ENCODE measurements at regions not wholly inside any gene's neighbourhood (a gene's known extent, or its start where the extent isn't known, plus 50 kb on each side); places are given as distances from the start of the nearest gene placed in this dataset.

DNA sequence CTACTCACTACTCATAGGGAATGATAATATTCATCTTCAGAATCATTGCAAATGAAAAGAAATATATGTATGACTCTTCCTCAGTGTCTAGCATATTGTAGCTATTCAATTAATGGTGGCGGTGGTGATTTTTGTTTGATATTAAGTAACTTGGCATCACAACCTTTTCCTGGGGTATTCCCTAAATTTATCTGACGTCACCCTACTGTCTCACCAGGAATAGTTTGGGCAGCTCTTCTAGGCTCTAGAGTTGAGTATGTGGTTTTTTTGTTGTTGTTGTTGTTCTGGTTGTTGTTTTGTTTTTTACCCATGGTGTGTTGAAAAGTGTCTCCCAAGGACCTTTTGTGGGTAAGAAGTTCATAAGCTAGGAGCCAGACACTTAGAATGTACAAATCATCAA, 1320.3 kb upstream of the LRRTM1 start (continued):
- no peak for TF ChIP-seq MXI1 (IDR thresholded peaks at IDR 0.05; ENCODE audit: low read depth, low read length)
- no peak for TF ChIP-seq EGR1 (IDR thresholded peaks at IDR 0.05; ENCODE audit: borderline replicate concordance in 1 of 2, low read depth in 2 of 2, low read length in 2 of 2)
- TF ChIP-seq SRF (IDR thresholded peaks at IDR 0.05; ENCODE audit: low read depth in 2 of 2, low read length in 2 of 2): no peak
- TF ChIP-seq, protein P1, sequence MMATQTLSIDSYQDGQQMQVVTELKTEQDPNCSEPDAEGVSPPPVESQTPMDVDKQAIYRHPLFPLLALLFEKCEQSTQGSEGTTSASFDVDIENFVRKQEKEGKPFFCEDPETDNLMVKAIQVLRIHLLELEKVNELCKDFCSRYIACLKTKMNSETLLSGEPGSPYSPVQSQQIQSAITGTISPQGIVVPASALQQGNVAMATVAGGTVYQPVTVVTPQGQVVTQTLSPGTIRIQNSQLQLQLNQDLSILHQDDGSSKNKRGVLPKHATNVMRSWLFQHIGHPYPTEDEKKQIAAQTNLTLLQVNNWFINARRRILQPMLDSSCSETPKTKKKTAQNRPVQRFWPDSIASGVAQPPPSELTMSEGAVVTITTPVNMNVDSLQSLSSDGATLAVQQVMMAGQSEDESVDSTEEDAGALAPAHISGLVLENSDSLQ (IDR thresholded peaks at IDR 0.05): no peak
- TF ChIP-seq, protein P2, sequence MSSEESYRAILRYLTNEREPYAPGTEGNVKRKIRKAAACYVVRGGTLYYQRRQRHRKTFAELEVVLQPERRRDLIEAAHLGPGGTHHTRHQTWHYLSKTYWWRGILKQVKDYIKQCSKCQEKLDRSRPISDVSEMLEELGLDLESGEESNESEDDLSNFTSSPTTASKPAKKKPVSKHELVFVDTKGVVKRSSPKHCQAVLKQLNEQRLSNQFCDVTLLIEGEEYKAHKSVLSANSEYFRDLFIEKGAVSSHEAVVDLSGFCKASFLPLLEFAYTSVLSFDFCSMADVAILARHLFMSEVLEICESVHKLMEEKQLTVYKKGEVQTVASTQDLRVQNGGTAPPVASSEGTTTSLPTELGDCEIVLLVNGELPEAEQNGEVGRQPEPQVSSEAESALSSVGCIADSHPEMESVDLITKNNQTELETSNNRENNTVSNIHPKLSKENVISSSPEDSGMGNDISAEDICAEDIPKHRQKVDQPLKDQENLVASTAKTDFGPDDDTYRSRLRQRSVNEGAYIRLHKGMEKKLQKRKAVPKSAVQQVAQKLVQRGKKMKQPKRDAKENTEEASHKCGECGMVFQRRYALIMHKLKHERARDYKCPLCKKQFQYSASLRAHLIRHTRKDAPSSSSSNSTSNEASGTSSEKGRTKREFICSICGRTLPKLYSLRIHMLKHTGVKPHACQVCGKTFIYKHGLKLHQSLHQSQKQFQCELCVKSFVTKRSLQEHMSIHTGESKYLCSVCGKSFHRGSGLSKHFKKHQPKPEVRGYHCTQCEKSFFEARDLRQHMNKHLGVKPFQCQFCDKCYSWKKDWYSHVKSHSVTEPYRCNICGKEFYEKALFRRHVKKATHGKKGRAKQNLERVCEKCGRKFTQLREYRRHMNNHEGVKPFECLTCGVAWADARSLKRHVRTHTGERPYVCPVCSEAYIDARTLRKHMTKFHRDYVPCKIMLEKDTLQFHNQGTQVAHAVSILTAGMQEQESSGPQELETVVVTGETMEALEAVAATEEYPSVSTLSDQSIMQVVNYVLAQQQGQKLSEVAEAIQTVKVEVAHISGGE (CRISPR knock-in tag; IDR thresholded peaks at IDR 0.05): no peak
- TF ChIP-seq NFYB (IDR thresholded peaks at IDR 0.05; ENCODE audit: insufficient read depth, low read depth, low read length): no peak
- TF ChIP-seq WRNIP1 (IDR thresholded peaks at IDR 0.05; ENCODE audit: borderline replicate concordance, low read depth, low read length): no peak
- no peak for TF ChIP-seq CREM (IDR thresholded peaks at IDR 0.05; ENCODE audit: low read depth)
- TF ChIP-seq MYB (IDR thresholded peaks at IDR 0.05; ENCODE audit: borderline replicate concordance, low read depth, low read length): no peak
- no peak for TF ChIP-seq SMC3 (IDR thresholded peaks at IDR 0.05; ENCODE audit: borderline replicate concordance, low read length)
- TF ChIP-seq CBX5 (IDR thresholded peaks at IDR 0.05; ENCODE audit: low read depth): no peak
